ENCODE measurements at regions not wholly inside any gene's neighbourhood (a gene's known extent, or its start where the extent isn't known, plus 50 kb on each side); places are given as distances from the start of the nearest gene placed in this dataset.

DNA sequence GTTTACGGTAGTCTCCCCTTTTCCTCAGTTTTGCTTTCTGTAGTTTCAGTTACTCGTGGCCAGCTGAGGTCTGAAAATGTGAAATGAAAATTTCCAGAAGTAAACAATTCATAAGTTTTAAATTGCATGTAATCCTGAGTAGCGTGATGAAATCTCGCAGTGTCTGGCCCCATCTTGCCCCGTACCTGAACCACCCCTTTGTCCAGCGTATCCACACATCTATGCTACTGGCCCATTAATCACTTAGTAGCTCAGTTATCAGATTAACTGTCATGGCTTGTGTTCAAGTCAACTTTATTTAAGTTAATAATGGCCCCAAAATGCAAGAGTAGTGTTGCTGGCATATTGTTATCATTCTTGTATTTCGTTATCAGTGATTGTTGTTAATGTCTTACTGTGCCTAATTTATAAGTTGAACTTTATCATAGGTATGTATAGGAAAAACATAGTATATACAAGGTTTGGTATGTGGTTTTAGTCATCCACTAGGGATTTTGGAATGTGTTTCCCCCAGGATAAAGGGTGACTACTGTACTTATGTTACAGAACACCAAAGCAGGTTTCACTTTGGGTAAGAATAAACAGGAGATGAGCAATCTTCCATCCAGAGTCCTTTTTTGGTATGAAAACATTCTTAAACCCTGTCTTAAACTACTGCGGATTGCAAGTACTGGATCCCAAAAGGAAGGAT lies 118.4 kb upstream of the KCNN2 start:
- no peak for TF ChIP-seq CTCF (IDR thresholded peaks at IDR 0.05)
- intact Hi-C loops (cut with DNase I): no loop called here
- no peak for DNase-seq
- H3K4me1 ChIP-seq: no peaks in the 10 kb centered on the region
- no peak overlapping the region for H3K27ac ChIP-seq
- no peaks in the 10 kb centered on the region for H3K27me3 ChIP-seq
- H3K4me3 ChIP-seq: no peak overlapping the region
- no peak for ATAC-seq
- no peaks in the 10 kb centered on the region for H3K9me3 ChIP-seq
- H3K36me3 ChIP-seq: no peaks in the 10 kb centered on the region

DNA sequence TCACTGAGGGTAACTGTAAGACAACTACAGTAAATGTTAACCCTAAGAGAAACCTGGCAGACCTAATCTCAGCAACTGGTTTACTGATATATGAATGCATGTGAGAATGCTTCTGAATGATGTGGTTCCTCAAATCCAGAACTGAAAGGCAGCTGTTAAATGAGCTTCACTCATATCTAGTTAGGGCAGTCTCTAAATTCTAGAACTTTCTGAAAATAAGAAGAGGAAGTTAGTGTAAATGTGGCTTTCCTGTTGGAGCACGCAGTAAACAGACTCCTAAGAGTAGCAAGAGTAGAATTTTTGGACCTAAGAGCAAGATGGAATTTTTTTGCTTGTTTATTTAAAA lies 117.9 kb upstream of the KCNN2 start:
- intact Hi-C loops (cut with DNase I): no loop called here
- Histone ChIP-seq H3K4me3 (no peak overlapping the region), H3K9me3 (no peaks in the 10 kb centered on the region), H3K4me1 (no peaks in the 10 kb centered on the region), H3K27me3 (no peaks in the 10 kb centered on the region), H3K36me3 (no peaks in the 10 kb centered on the region), H3K27ac (no peak overlapping the region)
- no peak for ATAC-seq
- DNase-seq: no peak
- TF ChIP-seq CTCF (IDR thresholded peaks at IDR 0.05): no peak

- Histone ChIP-seq H3K9me3 (no peaks in the 10 kb centered on the region), H3K4me1 (no peaks in the 10 kb centered on the region), H3K4me3 (no peak overlapping the region), H3K27ac (no peak overlapping the region), H3K27me3 (no peaks in the 10 kb centered on the region), H3K36me3 (no peaks in the 10 kb centered on the region)
- no peak for TF ChIP-seq CTCF (IDR thresholded peaks at IDR 0.05)
- DNase-seq (no peak), ATAC-seq (no peak)
- intact Hi-C loops (cut with DNase I): no loop called here
These were observed 112.0 kb upstream of the KCNN2 start for GRCh38 chr5:114249823-114250222.

DNA sequence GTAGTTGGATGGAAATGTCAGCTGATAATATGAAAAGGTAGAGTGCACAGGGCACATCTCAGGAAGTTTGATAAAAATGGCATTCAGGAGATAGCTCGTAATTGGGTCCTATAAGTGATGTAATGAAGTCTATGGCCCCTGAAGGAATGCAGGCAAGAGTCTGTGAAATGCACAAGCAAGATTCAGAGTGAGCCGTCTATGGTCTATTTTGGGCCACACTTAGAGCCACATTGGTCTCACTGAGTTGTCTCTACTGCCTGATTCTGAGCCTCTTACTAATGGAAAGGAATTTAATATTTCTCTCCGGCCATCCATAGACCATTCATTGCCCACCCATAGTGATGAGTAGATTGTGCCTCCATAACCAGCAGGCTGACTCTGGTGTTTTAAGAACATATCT lies 111.3 kb upstream of the KCNN2 start:
- intact Hi-C loops (cut with DNase I): no loop called here
- Histone ChIP-seq H3K4me3 (no peak overlapping the region), H3K27ac (no peak overlapping the region), H3K9me3 (no peaks in the 10 kb centered on the region), H3K27me3 (no peaks in the 10 kb centered on the region), H3K4me1 (no peaks in the 10 kb centered on the region), H3K36me3 (no peaks in the 10 kb centered on the region)
- DNase-seq (no peak), ATAC-seq (no peak)
- TF ChIP-seq CTCF (IDR thresholded peaks at IDR 0.05): no peak

GRCh38 chr5:114252226-114252625 lies 109.6 kb upstream of the KCNN2 start:
- Histone ChIP-seq H3K27ac (no peak overlapping the region), H3K9me3 (no peaks in the 10 kb centered on the region), H3K27me3 (no peaks in the 10 kb centered on the region), H3K4me1 (no peaks in the 10 kb centered on the region), H3K36me3 (no peaks in the 10 kb centered on the region), H3K4me3 (no peak overlapping the region)
- DNase-seq (no peak), ATAC-seq (no peak)
- no peak for TF ChIP-seq CTCF (IDR thresholded peaks at IDR 0.05)
- intact Hi-C loops (cut with DNase I): no loop called here

GRCh38 chr5:114255260-114255659 lies 106.6 kb upstream of the KCNN2 start:
- ATAC-seq: no peak
- no peak for DNase-seq

More at GRCh38 chr5:114255260-114255659, 106.6 kb upstream of the KCNN2 start:
- Histone ChIP-seq H3K4me3 (no peak overlapping the region), H3K36me3 (no peaks in the 10 kb centered on the region), H3K9me3 (no peaks in the 10 kb centered on the region), H3K4me1 (no peaks in the 10 kb centered on the region), H3K27ac (no peak overlapping the region), H3K27me3 (no peaks in the 10 kb centered on the region)
- intact Hi-C loops (cut with DNase I): no loop called here
- no peak for TF ChIP-seq CTCF (IDR thresholded peaks at IDR 0.05)
